Endothelial cell (in vitro differentiated cells): ENCODE measurements at regions not wholly inside any gene's neighbourhood (a gene's known extent, or its start where the extent isn't known, plus 50 kb on each side); places are given as distances from the start of the nearest gene placed in this dataset.

Experiments
- DNase-seq: peaks from one replicate; pipeline ENCODE4 v3.0.0; 2021; ENCODE audit warnings: low spot score
- H3K27ac Mint-ChIP-seq: one replicate; pipeline ENCODE4 v1.8.0; 2021; ENCODE audit warnings: mixed read lengths, inconsistent platforms; ENCODE audit not compliant: unreplicated experiment
- H3K27me3 Mint-ChIP-seq: one replicate; pipeline ENCODE4 v1.8.0; 2021; ENCODE audit warnings: mild to moderate bottlenecking, moderate library complexity, mixed read lengths, inconsistent platforms; ENCODE audit not compliant: unreplicated experiment
- H3K36me3 Mint-ChIP-seq: one replicate; pipeline ENCODE4 v1.8.0; 2021; ENCODE audit warnings: mild to moderate bottlenecking, low read depth, mixed read lengths, inconsistent platforms; ENCODE audit not compliant: unreplicated experiment
- H3K4me1 Mint-ChIP-seq: one replicate; pipeline ENCODE4 v1.8.0; 2021; ENCODE audit warnings: mild to moderate bottlenecking, mixed read lengths, inconsistent platforms; ENCODE audit not compliant: unreplicated experiment
- H3K4me3 Mint-ChIP-seq: one replicate; pipeline ENCODE4 v1.8.0; 2021; ENCODE audit warnings: mild to moderate bottlenecking, mixed read lengths, inconsistent platforms; ENCODE audit not compliant: unreplicated experiment
- H3K9me3 Mint-ChIP-seq: one replicate; pipeline ENCODE4 v1.8.0; 2021; ENCODE audit warnings: mixed read lengths, inconsistent platforms; ENCODE audit not compliant: unreplicated experiment
- CTCF ChIP-seq: fragments of 200-600 bp; sonication (generic); IDR thresholded peaks from one replicate; pipeline ENCODE4 v1.5.0; 2021; ENCODE audit warnings: antibody characterized with exemption; ENCODE audit not compliant: unreplicated experiment

GRCh38 chr2:76464310-76464709 lies 753.6 kb upstream of the GCFC2 start:
- Mint-ChIP-seq H3K4me3 (no peak overlapping the region), H3K27ac (no peak overlapping the region), H3K4me1 (peaks cover 5% of the 10 kb centered on the region), H3K9me3 (no peaks in the 10 kb centered on the region), H3K36me3 (no peaks in the 10 kb centered on the region), H3K27me3 (no peaks in the 10 kb centered on the region)
- DNase-seq = no peak
- no peak for TF ChIP-seq CTCF

- DNase-seq = no peak
- no peaks in the 10 kb centered on the region for H3K36me3 Mint-ChIP-seq
- no peak for TF ChIP-seq CTCF
- no peaks in the 10 kb centered on the region for H3K4me1 Mint-ChIP-seq
- H3K27ac Mint-ChIP-seq = no peak overlapping the region
- no peak overlapping the region for H3K4me3 Mint-ChIP-seq
- H3K9me3 Mint-ChIP-seq = no peaks in the 10 kb centered on the region
- no peaks in the 10 kb centered on the region for H3K27me3 Mint-ChIP-seq
Measured at GRCh38 chr2:76461431-76461830, 750.7 kb upstream of the GCFC2 start.

GRCh38 chr2:76455910-76456309 lies 745.2 kb upstream of the GCFC2 start:
- no peak for TF ChIP-seq CTCF
- Mint-ChIP-seq H3K4me3 (no peak overlapping the region), H3K27me3 (no peaks in the 10 kb centered on the region), H3K4me1 (no peaks in the 10 kb centered on the region), H3K27ac (no peak overlapping the region), H3K36me3 (no peaks in the 10 kb centered on the region), H3K9me3 (no peaks in the 10 kb centered on the region)
- DNase-seq = no peak

- no peak for DNase-seq
- H3K27me3 Mint-ChIP-seq = no peaks in the 10 kb centered on the region
- TF ChIP-seq CTCF = no peak
- no peak overlapping the region for H3K4me3 Mint-ChIP-seq
- H3K36me3 Mint-ChIP-seq = no peaks in the 10 kb centered on the region
- no peak overlapping the region for H3K27ac Mint-ChIP-seq
- peaks cover 6% of the 10 kb centered on the region for H3K4me1 Mint-ChIP-seq
- no peaks in the 10 kb centered on the region for H3K9me3 Mint-ChIP-seq
Measured at GRCh38 chr2:76450024-76450475, 739.3 kb upstream of the GCFC2 start.

GRCh38 chr2:76448956-76449355 lies 738.2 kb upstream of the GCFC2 start:
- H3K27me3 Mint-ChIP-seq = no peaks in the 10 kb centered on the region
- H3K9me3 Mint-ChIP-seq = peaks cover 4% of the 10 kb centered on the region
- no peaks in the 10 kb centered on the region for H3K36me3 Mint-ChIP-seq
- H3K4me1 Mint-ChIP-seq = peaks cover 6% of the 10 kb centered on the region
- TF ChIP-seq CTCF = no peak
- no peak overlapping the region for H3K4me3 Mint-ChIP-seq
- no peak overlapping the region for H3K27ac Mint-ChIP-seq
- DNase-seq = no peak
